SK-N-SH (cell line): ENCODE measurements at regions not wholly inside any gene's neighbourhood (a gene's known extent, or its start where the extent isn't known, plus 50 kb on each side); places are given as distances from the start of the nearest gene placed in this dataset.

Experiments
- CTCF ChIP-seq: fragments of 200-600 bp; sonication (generic); IDR thresholded peaks from 2 replicates; pipeline ENCODE4 v1.6.1; 2017; ENCODE audit warnings: antibody characterized with exemption, mild to moderate bottlenecking, moderate library complexity
- MEF2A ChIP-seq: IDR thresholded peaks from 2 replicates; pipeline ENCODE4 v1.4.0; 2012; ENCODE audit warnings: low read depth, borderline replicate concordance
- RXRA ChIP-seq: IDR thresholded peaks from 2 replicates; pipeline ENCODE4 v1.4.0; 2012; ENCODE audit warnings: low read depth, mild to moderate bottlenecking, borderline replicate concordance

- TF ChIP-seq CTCF (no peak), MEF2A (no peak), RXRA (no peak)
Observed at GRCh38 chr2:83229443-83229842, 1229.6 kb downstream of the SUCLG1 start.
